Tibial artery (tissue), 4 donors: ENCODE measurements at regions not wholly inside any gene's neighbourhood (a gene's known extent, or its start where the extent isn't known, plus 50 kb on each side); places are given as distances from the start of the nearest gene placed in this dataset.
"Not testable (repeated sequence)": the region's sequence is repeated elsewhere in the genome, so short reads cannot be mapped to it uniquely, and the experiment has no call there.

Experiments
- DNase-seq, 2 donors: peaks; one replicate each; pipeline ENCODE4 v3.0.0-alpha.2; 2019
- H3K27ac ChIP-seq, 2 donors: fragments of 200-600 bp; sonication (generic) in 1 of 2; 1 replicate in 1 of 2; 2 replicates in 1 of 2; pipeline ENCODE4 v1.5.1; 2018 to 2019; ENCODE audit warnings: mild to moderate bottlenecking in 1 of 2
- H3K27me3 ChIP-seq, 2 donors: fragments of 200-600 bp; sonication (generic) in 1 of 2; one replicate each; pipeline versions ENCODE4 v1.5.1 to v1.6.0; 2016 to 2019
- H3K36me3 ChIP-seq, 3 donors: fragments of 200-600 bp; sonication (generic) in 2 of 3; one replicate each; pipeline ENCODE4 v1.5.1; 2016 to 2019; ENCODE audit warnings: mild to moderate bottlenecking in 2 of 3
- H3K4me1 ChIP-seq, 4 donors: fragments of 200-600 bp; sonication (generic) in 2 of 4; 1 replicate in 3 of 4; 2 replicates in 1 of 4; pipeline ENCODE4 v1.5.1; 2016 to 2019
- H3K4me3 ChIP-seq, 2 donors: fragments of 200-600 bp; sonication (generic) in 1 of 2; 1 replicate in 1 of 2; 2 replicates in 1 of 2; pipeline ENCODE4 v1.5.1; 2018 to 2019; ENCODE audit warnings: mild to moderate bottlenecking in 2 of 2
- H3K9me3 ChIP-seq, 3 donors: fragments of 200-600 bp; sonication (generic) in 1 of 3; one replicate each; pipeline ENCODE4 v1.5.1; 2016 to 2019
- CTCF ChIP-seq, 2 experiments: fragments of 200-600 bp in 1 of 2; fragments of 450-650 bp in 1 of 2; IDR thresholded peaks; one replicate each; pipeline ENCODE4 v1.5.1; 2017 to 2019; ENCODE audit warnings: antibody characterized with exemption in 2 of 2, mild to moderate bottlenecking in 1 of 2, moderate library complexity in 1 of 2
- intact Hi-C: fragments of 100-400 bp; cut with DNase I; formaldehyde crosslinking; loops from one replicate; pipeline ENCODE4 v1.15.0; 2023; ENCODE audit warnings: low total_unique reads

- Histone ChIP-seq H3K27me3 (no peaks in the 10 kb centered on the region), H3K27ac (no peak overlapping the region), H3K36me3 (no peaks in the 10 kb centered on the region), H3K4me3 (no peak overlapping the region), H3K4me1 (peaks cover 0 to 9% (median 0%) of the 10 kb centered on the region in 4 donors), H3K9me3 (no peaks in the 10 kb centered on the region)
- no peak for TF ChIP-seq CTCF (IDR thresholded peaks at IDR 0.05)
- no peak for DNase-seq
- intact Hi-C loops, result no loop called here
These were observed 138.4 kb upstream of the CDKN3 start for GRCh38 chr14:54258382-54258781.

DNA sequence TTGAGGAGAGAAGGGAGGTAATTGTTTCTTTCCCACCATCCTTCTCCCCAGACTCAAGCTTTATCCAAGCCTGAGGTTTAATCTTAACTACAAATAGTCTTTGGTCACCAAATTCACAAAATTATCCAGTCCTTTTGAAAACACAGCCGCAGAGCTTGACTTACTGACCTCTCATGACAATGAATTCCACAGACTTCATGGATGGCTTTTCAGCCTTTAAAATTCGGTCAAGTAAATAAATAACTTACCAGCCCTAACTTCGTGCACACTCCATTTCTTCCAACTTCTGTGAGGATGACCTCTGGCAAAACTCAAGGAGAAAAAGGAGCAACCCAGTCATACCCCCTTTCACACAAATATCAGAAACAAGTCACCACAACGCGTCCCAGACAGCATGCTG is 137.0 kb upstream of the CDKN3 start:
- no peak overlapping the region for H3K27ac ChIP-seq
- DNase-seq, result no peak
- TF ChIP-seq CTCF (IDR thresholded peaks at IDR 0.05), result no peak
- H3K9me3 ChIP-seq, result no peaks in the 10 kb centered on the region
- H3K4me1 ChIP-seq, result no peaks in the 10 kb centered on the region
- H3K4me3 ChIP-seq, result no peak overlapping the region
- no peaks in the 10 kb centered on the region for H3K36me3 ChIP-seq
- intact Hi-C loops, result no loop called here
- no peaks in the 10 kb centered on the region for H3K27me3 ChIP-seq

- no peaks in the 10 kb centered on the region for H3K27me3 ChIP-seq
- intact Hi-C loops, result no loop called here
These were observed 135.5 kb upstream of the CDKN3 start for GRCh38 chr14:54261283-54261682.

GRCh38 chr14:54266616-54267015 is 130.2 kb upstream of the CDKN3 start:
- intact Hi-C loops, DNase-seq, H3K27ac ChIP-seq, H3K4me1 ChIP-seq, H3K27me3 ChIP-seq, H3K4me3 ChIP-seq, H3K9me3 ChIP-seq, H3K36me3 ChIP-seq: not testable (repeated sequence)

More at GRCh38 chr14:54261283-54261682, 135.5 kb upstream of the CDKN3 start:
- H3K9me3 ChIP-seq, result no peaks in the 10 kb centered on the region
- H3K4me1 ChIP-seq, result no peaks in the 10 kb centered on the region
- no peak overlapping the region for H3K4me3 ChIP-seq
- H3K36me3 ChIP-seq, result no peaks in the 10 kb centered on the region
- DNase-seq, result no peak
- no peak overlapping the region for H3K27ac ChIP-seq
- no peak for TF ChIP-seq CTCF (IDR thresholded peaks at IDR 0.05)

DNA sequence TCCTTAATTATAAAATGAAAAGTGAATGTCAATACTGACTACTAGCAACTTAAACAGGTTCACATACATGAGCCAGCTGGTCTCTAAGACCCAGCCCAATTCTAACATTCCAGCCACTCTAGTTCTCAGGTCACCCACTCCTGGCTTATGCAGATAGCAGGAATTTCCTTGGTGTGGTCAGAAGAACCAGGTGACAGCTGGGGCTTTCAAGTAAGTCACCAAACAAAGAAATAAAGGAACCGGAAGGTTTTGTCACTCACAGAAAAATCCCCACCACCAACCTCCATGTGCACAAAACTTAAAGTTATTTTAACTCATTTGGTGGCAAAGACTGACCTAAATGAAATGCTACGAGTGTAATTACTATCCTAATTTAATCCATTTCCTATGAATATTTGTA is 129.6 kb upstream of the CDKN3 start:
- intact Hi-C loops, result no loop called here
- H3K4me1 ChIP-seq, result no peaks in the 10 kb centered on the region
- H3K27me3 ChIP-seq, result no peaks in the 10 kb centered on the region
- TF ChIP-seq CTCF (IDR thresholded peaks at IDR 0.05), result no peak
- H3K9me3 ChIP-seq, result no peaks in the 10 kb centered on the region
- H3K27ac ChIP-seq, result no peak overlapping the region
- H3K4me3 ChIP-seq, result no peak overlapping the region
- H3K36me3 ChIP-seq, result no peaks in the 10 kb centered on the region
- DNase-seq, result no peak

DNA sequence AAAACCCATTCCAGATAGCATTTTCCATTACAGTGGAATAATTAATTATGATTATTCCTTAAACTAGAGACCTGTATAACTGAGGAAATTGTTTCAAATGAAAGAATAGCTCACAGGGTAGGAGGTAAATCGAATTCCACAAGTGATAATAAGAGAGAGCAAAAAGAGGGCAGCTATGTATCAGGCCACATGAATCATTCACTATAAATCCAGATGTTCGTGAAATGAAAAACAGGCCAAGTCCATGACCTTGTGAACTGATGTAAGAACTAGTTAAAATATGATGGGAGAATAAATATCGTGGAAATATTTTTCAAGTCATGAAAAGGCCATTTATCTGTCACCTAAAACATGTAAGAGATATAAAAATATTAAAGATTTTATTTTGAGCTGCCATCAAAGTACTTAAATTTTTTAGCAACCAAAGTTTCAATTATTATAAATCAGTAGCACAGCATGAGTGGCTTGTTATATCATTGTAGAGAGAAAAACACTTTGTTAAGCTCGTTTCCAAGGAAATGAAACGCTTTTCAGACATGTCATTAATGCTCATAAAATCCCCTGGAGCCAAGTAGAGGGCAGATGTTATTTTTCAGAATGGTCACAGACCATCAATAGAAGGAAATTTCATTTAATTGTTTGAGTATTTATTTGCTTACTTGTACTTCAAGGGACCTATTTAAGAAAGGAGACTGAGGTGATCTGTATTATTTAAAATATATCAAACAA is 120.6 kb upstream of the CDKN3 start:
- intact Hi-C loops, result no loop called here
- H3K36me3 ChIP-seq, result no peaks in the 10 kb centered on the region
- no peaks in the 10 kb centered on the region for H3K9me3 ChIP-seq
- no peaks in the 10 kb centered on the region for H3K27me3 ChIP-seq
- H3K27ac ChIP-seq, result no peak overlapping the region
- DNase-seq, result no peak
- no peaks in the 10 kb centered on the region for H3K4me1 ChIP-seq
- H3K4me3 ChIP-seq, result no peak overlapping the region
- no peak for TF ChIP-seq CTCF (IDR thresholded peaks at IDR 0.05)
